Hematopoietic multipotent progenitor cell treated with erythropoietin and hydrocortisone succinate and interleukin-3 and kit ligand, for 8 days (in vitro differentiated cells): ENCODE measurements at regions not wholly inside any gene's neighbourhood (a gene's known extent, or its start where the extent isn't known, plus 50 kb on each side); places are given as distances from the start of the nearest gene placed in this dataset.

Experiments
- DNase-seq: peaks from one replicate; pipeline ENCODE4 v3.0.0-alpha.2; 2015

DNA sequence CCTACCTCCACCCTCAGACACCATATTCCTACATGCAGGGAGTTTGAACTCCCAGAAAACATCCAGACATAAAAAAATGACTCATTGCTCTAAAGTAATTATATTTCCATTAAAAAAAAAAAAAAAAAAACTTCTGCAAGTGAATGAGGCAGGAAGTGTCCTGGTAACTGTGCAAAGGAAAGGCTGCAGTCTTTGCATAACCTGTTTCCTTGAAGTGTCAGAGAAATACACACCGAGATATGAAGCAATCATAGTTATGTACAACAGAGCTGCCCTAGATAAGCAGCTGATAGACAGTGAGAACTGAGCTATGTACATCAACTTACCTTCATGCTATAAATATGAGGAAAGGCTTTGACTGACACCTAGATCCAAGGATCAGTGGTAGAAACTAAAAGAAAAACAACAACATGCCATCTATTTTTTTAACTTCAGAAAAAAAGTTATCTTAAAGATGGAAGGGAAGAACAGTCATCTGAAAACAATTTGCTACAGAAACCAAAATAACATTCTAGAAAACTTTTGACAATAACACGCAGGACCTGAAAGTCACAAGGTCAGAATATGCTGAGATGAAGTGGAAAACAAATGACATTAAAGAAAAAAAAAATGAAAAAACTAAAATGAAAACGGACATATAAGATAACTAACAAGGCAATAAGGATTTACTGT lies 263.2 kb downstream of the SEC23A start:
- no peak for DNase-seq

GRCh38 chr14:38838979-38839323 lies 264.1 kb downstream of the SEC23A start:
- no peak for DNase-seq

- DNase-seq: no peak
Observed at GRCh38 chr14:38838049-38838978, 264.7 kb downstream of the SEC23A start.

DNA sequence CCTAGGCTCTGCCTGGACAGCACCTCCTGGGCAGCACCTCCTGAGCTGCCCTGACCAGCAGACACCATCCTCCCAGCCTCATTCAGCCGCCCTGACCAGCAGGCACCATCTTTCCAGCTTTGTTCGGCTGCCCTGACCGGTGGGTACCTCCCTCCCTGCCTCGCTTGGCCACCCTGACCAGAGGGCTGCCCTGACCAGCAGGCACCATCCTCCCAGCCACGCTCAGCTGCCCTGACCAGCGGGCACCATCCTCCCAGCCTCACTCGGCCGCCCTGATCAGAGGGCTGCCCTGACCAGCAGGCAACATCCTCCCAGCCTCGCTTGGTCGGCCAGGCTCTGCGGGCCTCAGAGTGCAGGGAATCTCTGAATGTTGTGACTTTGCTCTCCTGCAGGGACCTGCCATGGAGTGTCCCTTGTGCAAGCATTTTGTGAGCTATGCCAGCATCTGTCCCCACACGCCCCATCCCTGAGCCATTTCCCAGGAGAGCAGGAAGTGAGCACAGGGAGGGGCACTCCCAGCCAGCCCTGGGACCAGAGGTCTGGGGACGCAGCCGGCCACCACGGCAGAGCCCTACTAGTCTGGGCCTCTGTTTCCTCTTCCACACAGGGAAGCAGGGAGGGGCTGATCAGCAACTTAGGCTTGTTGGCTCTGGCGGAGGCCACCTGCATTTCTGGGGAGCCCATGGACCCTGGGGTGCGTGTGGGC lies 265.5 kb downstream of the SEC23A start:
- DNase-seq: no peak

DNA sequence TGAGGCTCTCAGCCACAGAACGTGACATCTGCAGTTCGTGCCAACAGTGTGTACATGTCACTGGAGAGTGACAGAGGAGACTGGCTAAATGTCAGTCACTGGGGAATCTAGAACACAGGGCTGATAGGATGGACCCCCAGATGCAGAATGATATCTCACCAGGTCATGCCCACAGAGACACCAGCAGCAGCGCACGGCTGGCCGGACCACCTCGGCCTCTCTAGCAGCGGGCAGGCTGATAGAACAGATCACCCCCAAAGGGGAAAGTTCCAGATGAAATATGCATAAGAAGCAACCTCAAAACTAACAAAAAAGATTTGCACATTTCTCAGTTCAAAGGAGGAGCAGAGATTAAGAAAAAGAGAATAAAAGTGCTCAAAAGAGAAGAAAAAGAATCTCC lies 266.5 kb downstream of the SEC23A start:
- DNase-seq: no peak

- DNase-seq: no peak
Observed at GRCh38 chr14:38835874-38836273, 267.2 kb downstream of the SEC23A start.

- peak; percentile 35 for DNase-seq
Observed at GRCh38 chr14:38828183-38828827, 274.7 kb downstream of the SEC23A start.

- no peak for DNase-seq
Observed at GRCh38 chr14:38824706-38825105, 278.3 kb downstream of the SEC23A start.

- DNase-seq: no peak
Observed at GRCh38 chr14:38818555-38818954, 284.5 kb downstream of the SEC23A start.

- DNase-seq: no peak
Observed at GRCh38 chr14:38808734-38809455, 294.1 kb downstream of the SEC23A start.

- no peak for DNase-seq
Observed at GRCh38 chr14:38799671-38800070, 303.4 kb downstream of the SEC23A start.

DNA sequence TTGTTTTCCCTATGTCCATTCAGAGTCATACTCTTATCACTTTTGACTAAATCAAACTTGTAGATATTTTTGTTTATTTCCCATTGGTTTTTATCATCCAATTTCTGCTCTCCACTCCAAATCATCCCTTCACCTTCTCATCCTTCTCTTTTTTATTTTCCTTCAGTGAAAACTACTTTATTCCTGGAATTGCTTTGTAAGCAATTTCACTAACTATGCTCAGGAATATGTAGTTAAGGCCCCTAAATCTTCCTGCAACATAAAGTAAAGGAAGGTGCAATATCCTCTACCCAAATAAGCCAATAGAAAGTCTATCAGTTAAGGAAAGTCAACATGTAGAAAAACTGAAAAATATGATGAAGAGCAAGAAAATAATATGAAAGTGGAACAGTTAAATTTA lies 308.4 kb downstream of the SEC23A start:
- DNase-seq: no peak

DNA sequence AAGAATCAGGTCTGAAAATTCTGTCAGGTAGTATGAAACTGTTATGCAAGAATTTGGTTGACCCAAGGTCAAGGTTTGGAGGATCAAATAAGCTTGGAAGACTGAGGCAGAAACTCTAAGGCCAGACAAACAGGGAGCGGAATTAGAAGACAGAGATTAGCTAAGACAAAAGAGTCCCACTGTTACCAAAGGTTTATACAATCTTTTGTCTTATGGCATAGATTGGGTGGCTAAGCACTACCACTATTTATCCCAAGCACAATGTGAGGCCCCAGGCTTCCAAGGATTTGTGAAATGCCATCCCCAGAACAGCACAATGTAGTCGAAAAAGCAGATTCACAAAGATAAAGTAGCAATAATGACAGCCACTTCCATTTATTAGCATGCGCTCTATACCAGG lies 311.2 kb downstream of the SEC23A start:
- DNase-seq: no peak

DNA sequence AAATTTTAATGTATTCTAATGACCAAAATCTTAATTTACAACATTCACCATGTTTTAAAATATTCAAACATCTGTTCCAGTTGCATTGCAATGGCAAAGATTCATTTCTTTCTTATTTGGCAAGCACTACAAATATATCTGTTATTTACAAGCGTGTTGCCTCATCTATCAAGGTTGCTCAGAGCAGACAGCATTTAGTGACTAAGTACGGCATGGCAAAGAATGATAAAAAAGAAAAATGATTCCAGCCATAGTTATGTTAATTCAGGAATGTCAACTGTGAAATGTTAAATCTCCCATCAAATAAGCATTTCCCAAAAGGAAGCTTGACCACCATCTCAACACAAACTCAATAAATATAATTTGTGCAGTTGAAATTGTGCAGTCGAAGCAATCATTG lies 312.1 kb downstream of the SEC23A start:
- DNase-seq: no peak

DNA sequence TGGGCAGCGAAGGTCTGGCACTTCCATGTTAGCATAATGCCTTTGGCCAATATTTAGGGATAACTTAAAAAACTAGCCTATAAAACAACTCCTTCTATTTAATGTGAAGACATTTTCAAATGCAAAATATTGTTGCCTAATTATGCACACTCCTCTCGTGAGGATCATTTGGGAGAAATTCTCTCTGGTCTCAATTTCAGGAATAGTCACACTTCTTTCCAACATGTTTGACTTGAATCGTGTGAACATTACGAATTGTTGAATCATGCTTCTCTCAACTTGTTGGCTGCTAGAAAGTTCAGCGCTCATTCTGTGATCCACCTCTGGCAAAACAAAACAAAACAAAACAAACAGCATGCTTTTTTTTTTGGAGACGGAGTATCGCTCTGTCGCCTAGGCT lies 313.2 kb downstream of the SEC23A start:
- no peak for DNase-seq

DNA sequence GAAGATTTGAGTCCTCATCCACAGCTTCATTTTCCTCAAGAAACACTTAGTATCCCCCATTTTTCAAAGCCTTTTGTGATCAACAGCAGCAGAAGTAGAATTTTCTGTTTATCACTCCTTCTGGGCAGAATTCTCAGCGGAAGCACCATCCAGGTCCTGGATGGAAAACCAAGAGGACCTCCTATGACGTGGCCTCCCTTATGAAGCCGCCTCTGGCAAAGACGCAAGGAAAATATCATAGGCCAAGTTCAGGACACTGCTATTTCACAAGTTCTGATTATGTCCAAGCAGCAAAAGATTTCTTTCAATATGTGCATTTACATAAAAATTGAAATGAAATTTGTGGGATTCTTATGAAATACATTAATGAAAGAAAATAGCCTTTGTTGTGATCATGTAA lies 315.0 kb downstream of the SEC23A start:
- DNase-seq: no peak

GRCh38 chr14:38786921-38787320 lies 316.1 kb downstream of the SEC23A start:
- DNase-seq: no peak

DNA sequence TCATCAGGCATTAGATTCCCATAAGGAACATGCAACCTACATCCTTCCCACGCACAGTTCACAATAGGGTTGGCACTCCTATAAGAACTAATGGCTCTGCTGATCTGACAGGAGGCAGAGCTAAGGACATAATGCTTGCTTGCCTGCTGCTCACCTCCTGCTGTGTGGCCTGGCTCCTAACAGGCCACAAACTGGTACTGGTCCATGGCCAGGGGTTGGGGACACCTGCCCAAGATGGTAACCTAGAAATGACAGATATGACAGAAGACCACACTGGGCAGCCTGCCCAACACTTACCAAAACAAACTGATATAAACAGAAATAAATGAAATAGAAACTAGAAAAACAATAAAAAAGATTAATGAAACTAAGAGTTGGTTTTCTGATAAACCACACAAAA lies 325.6 kb downstream of the SEC23A start:
- DNase-seq: no peak

GRCh38 chr14:38775986-38776385 lies 327.0 kb downstream of the SEC23A start:
- no peak for DNase-seq

DNA sequence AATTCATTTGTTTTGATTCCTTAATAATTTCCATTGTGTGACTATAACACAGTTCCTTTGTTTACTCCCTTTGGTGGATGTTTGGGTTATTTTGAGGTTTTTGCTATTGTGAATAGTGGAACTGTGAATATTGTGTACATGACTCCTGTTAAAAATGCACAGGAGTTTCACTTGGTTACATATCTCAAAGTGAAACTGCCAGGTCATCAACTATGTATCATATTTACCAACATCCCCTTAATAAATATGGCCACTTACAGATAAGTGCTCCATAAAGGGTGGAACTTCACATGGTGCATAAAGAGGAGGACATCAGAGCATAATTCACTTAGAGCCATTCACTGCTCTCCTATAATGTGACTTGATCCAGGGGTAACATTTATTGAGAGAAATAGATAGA lies 328.9 kb downstream of the SEC23A start:
- no peak for DNase-seq

- no peak for DNase-seq
Observed at GRCh38 chr14:38770251-38770650, 332.8 kb downstream of the SEC23A start.

- DNase-seq: no peak
Observed at GRCh38 chr14:38762845-38763244, 340.2 kb downstream of the SEC23A start.

DNA sequence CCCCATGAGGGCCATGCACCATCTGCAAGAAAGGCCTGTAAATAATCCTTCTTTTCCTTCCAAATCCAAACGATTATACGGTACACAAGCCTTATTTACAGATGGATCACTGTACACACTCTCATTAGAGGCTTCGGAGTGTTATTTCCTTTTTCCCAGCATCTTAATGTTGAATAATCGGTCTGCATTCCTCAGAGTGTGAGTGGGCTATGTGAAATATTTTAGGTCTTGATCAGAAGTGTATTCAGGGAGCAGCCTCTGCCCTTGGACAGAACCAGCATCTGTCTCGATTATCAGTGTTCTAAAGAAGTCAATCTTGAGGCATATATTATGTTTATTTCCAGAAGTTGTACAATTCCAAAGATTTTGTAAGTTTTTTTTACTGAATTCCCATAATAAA lies 340.6 kb downstream of the SEC23A start:
- no peak for DNase-seq
